Renal cortical epithelial cell (primary cell): ENCODE measurements at regions not wholly inside any gene's neighbourhood (a gene's known extent, or its start where the extent isn't known, plus 50 kb on each side); places are given as distances from the start of the nearest gene placed in this dataset.
"Not testable (repeated sequence)": the region's sequence is repeated elsewhere in the genome, so short reads cannot be mapped to it uniquely, and the experiment has no call there.

Source experiments
- DNase-seq: peaks from one replicate; pipeline ENCODE4 v3.0.0-alpha.2; 2011; ENCODE audit warnings: low read depth

- DNase-seq = no peak
Observed at GRCh38 chr13:109276261-109276660, 510.1 kb downstream of the IRS2 start.

DNA sequence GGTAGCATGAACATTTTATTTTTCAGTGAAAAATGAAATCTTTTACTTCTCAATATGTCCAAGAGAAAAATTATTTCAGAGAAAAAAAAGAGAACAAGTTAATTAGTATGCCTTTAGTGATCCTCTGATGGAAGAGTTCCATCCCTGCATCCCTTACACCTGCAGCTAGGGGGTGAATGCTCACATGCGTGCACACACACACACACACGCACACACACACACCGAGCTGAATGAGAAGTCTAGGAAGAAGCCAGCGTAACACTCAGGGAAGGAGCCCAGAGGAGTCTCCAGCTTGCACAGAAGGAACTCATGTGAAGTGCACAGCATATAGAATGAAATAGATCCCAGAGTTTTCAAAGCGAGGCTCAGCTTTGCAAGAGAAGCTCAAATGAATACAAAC, 510.5 kb downstream of the IRS2 start:
- no peak for DNase-seq

DNA sequence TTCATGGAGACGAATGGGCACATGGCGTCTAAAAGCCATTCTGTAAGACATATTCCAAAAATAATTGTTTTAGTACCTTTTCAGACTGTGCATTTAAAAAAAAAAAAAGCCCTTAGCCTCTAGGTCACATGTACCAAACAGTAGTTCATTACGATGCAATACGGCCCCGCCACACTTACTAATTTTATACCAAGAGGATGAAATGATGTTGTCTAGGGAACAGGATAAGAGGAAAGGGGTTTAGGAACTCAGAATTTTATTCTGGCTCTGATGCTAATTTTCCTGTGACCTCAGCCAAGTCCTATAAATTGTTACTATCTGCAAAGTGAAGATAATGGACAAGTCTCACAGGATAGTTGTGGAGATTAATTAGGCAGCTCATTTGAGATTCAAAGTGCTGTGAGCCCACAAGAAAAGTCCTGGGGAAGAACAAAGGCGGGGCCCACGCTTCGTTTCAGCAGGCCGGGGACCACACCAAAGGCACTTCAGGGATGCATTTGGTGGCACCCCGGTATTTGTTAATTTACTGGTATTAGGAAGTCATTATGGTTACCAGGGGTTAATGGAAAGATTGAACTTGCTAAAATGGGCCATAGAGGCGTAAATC, 511.1 kb downstream of the IRS2 start:
- no peak for DNase-seq

DNA sequence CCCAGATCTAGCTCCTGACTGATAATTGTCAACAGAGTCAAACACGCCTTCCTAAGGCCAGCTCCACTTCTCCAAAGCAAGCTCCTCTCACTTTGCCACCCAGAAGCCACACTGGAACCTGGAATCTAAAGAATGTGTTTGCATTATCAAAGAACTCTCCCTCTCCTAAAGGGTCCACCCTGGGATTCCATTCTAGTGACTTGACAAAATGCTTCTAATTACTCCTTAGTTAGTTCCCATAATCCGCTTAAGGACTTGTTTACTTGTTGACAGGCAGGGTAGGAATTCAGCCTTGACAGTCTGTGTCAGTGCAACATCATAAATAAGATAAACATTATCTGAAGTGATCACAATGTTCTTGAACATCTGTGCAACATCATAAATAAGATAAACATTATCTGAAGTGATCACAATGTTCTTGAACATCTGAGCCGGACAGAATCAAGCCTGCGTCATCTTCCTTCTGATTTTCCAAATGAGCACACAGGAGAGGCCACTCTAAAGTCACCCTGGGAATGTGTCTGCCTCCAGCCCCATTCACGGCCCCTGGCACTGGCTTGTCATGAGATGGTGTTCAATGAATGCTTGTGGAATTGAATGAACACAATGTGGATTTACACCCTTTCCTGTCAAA, 512.1 kb downstream of the IRS2 start:
- DNase-seq = peak; percentile 91

DNA sequence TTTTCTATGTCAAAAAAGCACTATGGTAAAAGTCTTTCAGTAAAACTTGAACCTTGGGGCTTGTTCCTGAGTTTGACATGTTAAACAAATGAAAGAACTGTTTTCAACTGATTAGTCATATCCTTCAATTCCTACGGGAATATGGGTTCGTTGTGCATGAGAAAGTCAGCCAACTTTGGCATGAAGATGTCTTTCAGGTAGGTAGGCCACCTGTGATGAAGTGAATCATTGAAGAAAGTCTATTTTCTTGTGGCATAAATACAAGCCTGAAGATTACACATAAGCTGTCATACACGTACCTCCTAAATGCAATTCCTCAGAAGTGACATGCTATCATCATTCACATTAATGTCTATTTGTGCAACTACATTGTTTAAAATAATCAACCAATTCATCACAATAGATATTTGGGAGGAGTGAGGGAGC, 513.0 kb downstream of the IRS2 start:
- DNase-seq = peak; percentile 75

DNA sequence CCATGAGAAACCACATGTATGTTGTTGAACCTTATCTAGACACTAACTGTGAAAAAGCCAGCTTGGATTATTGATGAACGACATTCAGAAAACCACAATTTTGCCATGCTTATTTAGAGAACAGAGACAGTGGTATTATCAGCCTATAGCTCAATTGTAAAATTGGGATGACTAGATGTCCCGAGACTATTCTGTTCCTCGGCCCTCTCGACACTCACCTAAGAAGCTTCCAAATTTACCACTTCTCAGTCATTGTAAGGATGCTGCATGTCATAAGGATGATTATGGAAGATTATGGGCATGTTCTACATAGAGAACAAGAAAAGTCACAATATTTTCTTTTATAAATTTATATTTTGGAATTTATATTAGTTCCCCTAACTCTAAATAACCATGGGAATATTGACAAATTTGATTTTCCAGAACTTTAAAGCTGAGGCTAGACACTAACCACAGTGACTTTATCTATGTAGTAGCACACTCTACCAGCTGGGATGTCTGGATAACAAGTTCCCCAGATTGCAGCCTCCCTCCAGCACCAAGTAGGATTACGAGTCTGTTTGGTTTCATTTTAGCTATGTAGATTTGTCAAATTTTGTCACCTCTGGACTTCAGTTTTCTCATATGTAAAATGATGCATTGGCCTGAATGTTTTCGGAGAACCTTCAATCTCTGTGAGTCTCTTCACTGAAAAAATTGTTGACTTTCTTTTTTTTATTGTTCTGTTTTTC, 513.6 kb downstream of the IRS2 start:
- DNase-seq = no peak

DNA sequence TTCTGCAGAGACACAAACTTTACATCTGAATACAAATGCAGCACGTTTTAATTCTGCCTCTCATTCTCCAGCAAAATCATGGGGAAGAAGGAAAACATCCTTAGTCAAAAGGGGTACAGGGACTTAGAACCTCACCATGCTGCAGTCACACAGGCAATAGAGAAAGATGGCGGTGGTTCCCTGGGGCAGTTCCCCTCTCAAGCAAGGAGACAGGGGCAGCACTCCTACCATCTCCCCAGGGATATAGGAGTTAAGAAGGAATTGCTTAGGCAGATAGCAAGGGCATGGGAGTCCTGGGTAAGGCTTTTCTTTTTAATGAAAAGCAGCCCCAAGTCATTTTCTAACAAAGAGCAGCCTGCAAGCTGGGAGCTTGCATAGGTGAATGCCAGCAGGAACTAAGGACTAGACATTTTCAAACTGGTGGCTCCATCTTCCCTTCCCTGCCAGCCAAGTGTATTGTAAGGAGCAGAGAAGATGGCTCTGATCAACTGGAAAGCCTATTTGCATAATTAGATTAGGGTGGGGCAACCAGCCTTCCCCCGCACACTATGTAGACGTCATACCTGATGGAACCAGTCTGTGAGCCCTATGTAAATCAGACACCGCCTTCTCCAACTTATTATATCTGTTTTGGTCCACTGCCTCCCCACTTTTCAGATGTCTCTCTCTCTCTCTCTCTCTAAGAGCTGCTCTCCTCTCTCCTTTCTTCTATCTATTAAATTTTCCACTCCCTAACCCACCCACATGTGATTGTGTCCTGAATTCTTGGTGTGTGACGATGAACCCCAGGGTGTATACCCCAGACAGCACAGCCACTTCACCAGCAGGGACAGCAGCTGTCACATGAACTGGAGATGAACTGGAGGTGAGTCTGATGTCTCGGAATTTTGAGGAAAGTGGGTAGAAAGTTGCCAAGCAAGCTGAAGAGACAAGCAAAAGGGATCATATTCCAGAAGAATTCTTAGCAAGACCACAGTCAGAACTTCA, 514.5 kb downstream of the IRS2 start:
- peak; percentile 53 for DNase-seq

GRCh38 chr13:109271061-109271460, 515.3 kb downstream of the IRS2 start:
- no peak for DNase-seq

DNA sequence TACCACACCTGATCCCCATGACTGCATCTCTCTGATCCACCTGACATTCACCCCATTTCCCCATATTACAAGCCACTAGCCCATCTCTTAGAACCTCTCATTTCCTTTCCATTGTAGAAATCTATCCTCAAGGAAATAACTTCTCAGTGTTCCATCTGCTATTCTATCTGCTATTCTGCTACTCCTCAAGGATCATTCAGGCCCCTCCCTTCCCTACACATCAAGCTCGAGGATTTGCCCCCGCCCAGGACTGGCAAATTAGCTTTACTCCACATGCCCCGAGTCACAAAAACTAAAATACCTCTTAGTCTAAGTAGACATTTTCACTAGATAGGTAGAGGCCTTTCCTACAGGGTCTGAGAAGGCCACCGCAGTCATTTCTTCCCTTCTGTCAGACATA, 517.0 kb downstream of the IRS2 start:
- not testable (repeated sequence) for DNase-seq

- not testable (repeated sequence) for DNase-seq
Observed at GRCh38 chr13:109268492-109268891, 517.9 kb downstream of the IRS2 start.

GRCh38 chr13:109267400-109267799, 519.0 kb downstream of the IRS2 start:
- DNase-seq = not testable (repeated sequence)

DNA sequence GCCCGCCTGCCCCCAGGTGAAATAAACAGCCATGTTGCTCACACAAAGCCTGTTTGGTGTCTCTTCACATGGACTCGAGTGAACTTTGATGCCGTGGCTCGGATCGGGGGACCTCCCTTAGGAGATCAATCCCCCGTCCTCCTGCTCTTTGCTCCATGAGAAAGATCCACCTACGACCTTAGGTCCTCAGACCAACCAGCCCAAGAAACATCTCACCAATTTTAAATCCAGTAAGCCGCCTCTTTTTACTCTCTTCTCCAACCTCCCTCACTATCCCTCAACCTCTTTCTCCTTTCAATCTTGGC, 521.0 kb downstream of the IRS2 start:
- DNase-seq = not testable (repeated sequence)

DNA sequence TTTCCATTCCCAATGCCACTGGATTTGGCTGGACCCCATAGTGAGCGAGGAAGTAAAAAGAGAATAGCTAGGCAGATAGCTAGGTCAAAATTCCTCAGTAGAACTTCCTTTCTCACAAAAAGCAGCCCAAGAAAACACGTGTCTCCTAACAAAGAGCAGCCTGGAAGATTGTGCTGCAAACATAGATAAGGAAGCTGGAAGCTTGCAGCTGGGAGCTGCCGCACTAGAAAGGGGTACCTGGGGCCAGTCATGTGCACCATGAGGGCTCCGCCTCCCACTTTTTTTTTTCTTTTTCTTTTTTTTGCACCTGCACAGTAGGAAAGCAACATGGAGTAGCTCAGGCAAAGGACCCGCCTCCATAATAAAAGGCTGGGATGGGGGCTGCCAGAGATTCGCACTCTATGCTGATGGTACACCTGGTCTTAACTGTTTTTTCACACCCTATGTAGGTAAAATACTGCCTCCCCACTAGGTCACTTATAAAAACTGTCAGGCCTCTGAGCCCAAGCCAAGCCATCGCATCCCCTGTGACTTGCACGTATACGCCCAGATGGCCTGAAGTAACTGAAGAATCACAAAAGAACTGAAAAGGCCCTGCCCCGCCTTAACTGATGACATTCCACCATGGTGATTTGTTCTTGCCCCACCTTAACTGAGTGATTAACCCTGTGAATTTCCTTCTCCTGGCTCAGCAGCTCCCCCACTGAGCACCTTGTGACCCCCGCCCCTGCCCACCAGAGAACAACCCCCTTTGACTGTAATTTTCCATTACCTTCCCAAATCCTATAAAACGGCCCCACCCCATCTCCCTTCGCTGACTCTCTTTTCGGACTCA, 521.6 kb downstream of the IRS2 start:
- peak; percentile 52 for DNase-seq

GRCh38 chr13:109257761-109258157, 528.6 kb downstream of the IRS2 start:
- DNase-seq = not testable (repeated sequence)
